ENCODE measurements at regions not wholly inside any gene's neighbourhood (a gene's known extent, or its start where the extent isn't known, plus 50 kb on each side); places are given as distances from the start of the nearest gene placed in this dataset.
"Not testable (repeated sequence)": the region's sequence is repeated elsewhere in the genome, so short reads cannot be mapped to it uniquely, and the experiment has no call there.

DNA sequence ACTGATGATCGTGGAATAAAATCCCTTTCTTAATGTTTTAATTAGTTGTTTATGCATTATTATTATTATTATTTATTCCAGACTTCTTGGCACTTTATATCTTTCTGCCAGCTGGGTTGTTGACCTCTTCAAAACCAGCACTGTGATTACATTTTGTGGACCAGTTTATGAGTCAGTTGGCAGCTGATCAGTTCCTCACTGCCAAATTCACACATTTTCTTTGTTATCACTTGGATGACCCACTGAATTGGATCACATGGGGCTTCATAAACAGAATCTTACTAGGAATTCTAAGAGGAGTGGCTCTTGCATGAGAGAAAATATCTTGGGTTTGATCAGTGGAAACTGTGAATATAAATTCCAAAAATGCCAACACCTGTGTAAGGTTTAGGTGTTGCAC lies 321.8 kb upstream of the SPRED2 start:
- DNase-seq, result no peak
- Histone ChIP-seq H3K36me3 (replicated peaks; ENCODE audit: insufficient read depth, low read length) (no peaks in the 10 kb centered on the region), H3K4me3 (ENCODE audit: low read length) (no peak overlapping the region), H3K9me3 (replicated peaks; ENCODE audit: insufficient read depth, low read length) (no peaks in the 10 kb centered on the region), H3K4me1 (ENCODE audit: low read length) (no peaks in the 10 kb centered on the region), H3F3A (ENCODE audit: insufficient read depth, low read length) (no peaks in the 10 kb centered on the region), H3K9me2 (replicated peaks; ENCODE audit: insufficient read depth, low read length) (no peaks in the 10 kb centered on the region), H3K27me3 (replicated peaks; ENCODE audit: insufficient read depth, low read length) (no peaks in the 10 kb centered on the region), H3K27ac (ENCODE audit: low read length) (no peak overlapping the region), H3K79me2 (ENCODE audit: low read length) (no peaks in the 10 kb centered on the region), H3K4me2 (ENCODE audit: low read depth, low read length) (no peak overlapping the region), H3K9ac (ENCODE audit: low read length) (no peak overlapping the region), H2AFZ (ENCODE audit: low read length) (no peak overlapping the region), H4K20me1 (ENCODE audit: insufficient read depth, low read length) (no peaks in the 10 kb centered on the region)
- TF ChIP-seq, protein P1, sequence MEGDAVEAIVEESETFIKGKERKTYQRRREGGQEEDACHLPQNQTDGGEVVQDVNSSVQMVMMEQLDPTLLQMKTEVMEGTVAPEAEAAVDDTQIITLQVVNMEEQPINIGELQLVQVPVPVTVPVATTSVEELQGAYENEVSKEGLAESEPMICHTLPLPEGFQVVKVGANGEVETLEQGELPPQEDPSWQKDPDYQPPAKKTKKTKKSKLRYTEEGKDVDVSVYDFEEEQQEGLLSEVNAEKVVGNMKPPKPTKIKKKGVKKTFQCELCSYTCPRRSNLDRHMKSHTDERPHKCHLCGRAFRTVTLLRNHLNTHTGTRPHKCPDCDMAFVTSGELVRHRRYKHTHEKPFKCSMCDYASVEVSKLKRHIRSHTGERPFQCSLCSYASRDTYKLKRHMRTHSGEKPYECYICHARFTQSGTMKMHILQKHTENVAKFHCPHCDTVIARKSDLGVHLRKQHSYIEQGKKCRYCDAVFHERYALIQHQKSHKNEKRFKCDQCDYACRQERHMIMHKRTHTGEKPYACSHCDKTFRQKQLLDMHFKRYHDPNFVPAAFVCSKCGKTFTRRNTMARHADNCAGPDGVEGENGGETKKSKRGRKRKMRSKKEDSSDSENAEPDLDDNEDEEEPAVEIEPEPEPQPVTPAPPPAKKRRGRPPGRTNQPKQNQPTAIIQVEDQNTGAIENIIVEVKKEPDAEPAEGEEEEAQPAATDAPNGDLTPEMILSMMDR (IDR thresholded peaks at IDR 0.05; ENCODE audit: low read length), result no peak

DNA sequence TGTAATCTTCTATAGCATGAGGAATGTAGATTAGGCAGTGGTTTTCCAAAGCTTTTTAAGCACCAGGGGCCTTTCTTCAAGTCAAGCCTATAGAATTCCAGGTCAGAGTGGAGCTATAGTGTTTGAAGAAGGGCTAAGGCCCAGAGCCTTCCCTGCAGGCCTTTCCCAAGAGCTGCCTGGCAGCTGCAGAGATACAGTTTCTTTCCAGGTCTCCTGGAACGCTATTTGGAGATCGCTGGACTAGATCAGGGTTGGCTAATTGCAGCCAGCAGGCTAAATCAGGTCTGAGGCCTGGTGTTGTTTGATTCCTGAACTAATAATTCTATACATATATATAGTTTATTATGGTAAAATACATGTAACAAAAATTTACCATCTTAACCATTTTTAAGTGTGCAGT lies 319.0 kb upstream of the SPRED2 start:
- Histone ChIP-seq H3K27ac (ENCODE audit: low read length) (no peak overlapping the region), H3K4me1 (ENCODE audit: low read length) (no peaks in the 10 kb centered on the region), H4K20me1 (ENCODE audit: insufficient read depth, low read length) (no peaks in the 10 kb centered on the region), H3K9me2 (replicated peaks; ENCODE audit: insufficient read depth, low read length) (no peaks in the 10 kb centered on the region), H3F3A (ENCODE audit: insufficient read depth, low read length) (no peaks in the 10 kb centered on the region), H3K4me2 (ENCODE audit: low read depth, low read length) (no peak overlapping the region), H2AFZ (ENCODE audit: low read length) (no peak overlapping the region), H3K9ac (ENCODE audit: low read length) (no peak overlapping the region), H3K27me3 (replicated peaks; ENCODE audit: insufficient read depth, low read length) (no peaks in the 10 kb centered on the region), H3K36me3 (replicated peaks; ENCODE audit: insufficient read depth, low read length) (no peaks in the 10 kb centered on the region), H3K9me3 (replicated peaks; ENCODE audit: insufficient read depth, low read length) (no peaks in the 10 kb centered on the region), H3K79me2 (ENCODE audit: low read length) (no peaks in the 10 kb centered on the region), H3K4me3 (ENCODE audit: low read length) (no peak overlapping the region)
- DNase-seq, result no peak
- TF ChIP-seq, protein P1 (IDR thresholded peaks at IDR 0.05; ENCODE audit: low read length), result no peak
- no peak for TF ChIP-seq EZH2phosphoT487 (IDR thresholded peaks at IDR 0.05; ENCODE audit: low read length)
- TF ChIP-seq EZH2 (optimal IDR thresholded peaks at IDR 0.05; ENCODE audit: low read depth, low read length), result no peak

DNA sequence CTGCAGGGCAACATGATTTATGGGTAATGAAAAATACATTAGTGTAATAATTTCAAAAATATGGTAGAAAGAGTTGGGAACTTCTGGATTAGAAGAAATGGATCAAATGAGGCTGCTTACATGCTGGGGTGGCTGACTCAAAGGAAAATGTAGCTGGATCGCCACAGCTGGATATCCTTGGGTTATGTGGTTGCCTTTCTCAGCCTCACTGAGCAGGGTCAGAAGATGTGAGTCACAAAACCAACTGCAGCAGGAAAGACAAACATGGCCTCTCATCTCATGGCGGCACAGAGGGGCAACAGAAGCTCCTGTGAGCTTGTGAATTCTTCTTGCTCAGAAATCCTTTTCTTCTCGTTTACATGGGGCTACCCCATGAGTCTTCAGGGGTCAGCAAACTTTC lies 317.1 kb upstream of the SPRED2 start:
- H3K27me3 ChIP-seq (replicated peaks; ENCODE audit: insufficient read depth, low read length), result no peaks in the 10 kb centered on the region
- H3K9me2 ChIP-seq (replicated peaks; ENCODE audit: insufficient read depth, low read length), result no peaks in the 10 kb centered on the region
- H3K9me3 ChIP-seq (replicated peaks; ENCODE audit: insufficient read depth, low read length), result no peaks in the 10 kb centered on the region
- no peak overlapping the region for H3K4me3 ChIP-seq (ENCODE audit: low read length)
- no peaks in the 10 kb centered on the region for H3K4me1 ChIP-seq (ENCODE audit: low read length)
- H3K9ac ChIP-seq (ENCODE audit: low read length), result no peak overlapping the region
- TF ChIP-seq EZH2phosphoT487 (IDR thresholded peaks at IDR 0.05; ENCODE audit: low read length) (no peak), EZH2 (optimal IDR thresholded peaks at IDR 0.05; ENCODE audit: low read depth, low read length) (no peak)
- TF ChIP-seq, protein P1 (IDR thresholded peaks at IDR 0.05; ENCODE audit: low read length), result no peak
- H3F3A ChIP-seq (ENCODE audit: insufficient read depth, low read length), result no peaks in the 10 kb centered on the region
- H4K20me1 ChIP-seq (ENCODE audit: insufficient read depth, low read length), result no peaks in the 10 kb centered on the region
- DNase-seq, result no peak
- no peak overlapping the region for H2AFZ ChIP-seq (ENCODE audit: low read length)
- H3K27ac ChIP-seq (ENCODE audit: low read length), result no peak overlapping the region
- no peaks in the 10 kb centered on the region for H3K36me3 ChIP-seq (replicated peaks; ENCODE audit: insufficient read depth, low read length)
- H3K4me2 ChIP-seq (ENCODE audit: low read depth, low read length), result no peak overlapping the region
- no peaks in the 10 kb centered on the region for H3K79me2 ChIP-seq (ENCODE audit: low read length)

DNA sequence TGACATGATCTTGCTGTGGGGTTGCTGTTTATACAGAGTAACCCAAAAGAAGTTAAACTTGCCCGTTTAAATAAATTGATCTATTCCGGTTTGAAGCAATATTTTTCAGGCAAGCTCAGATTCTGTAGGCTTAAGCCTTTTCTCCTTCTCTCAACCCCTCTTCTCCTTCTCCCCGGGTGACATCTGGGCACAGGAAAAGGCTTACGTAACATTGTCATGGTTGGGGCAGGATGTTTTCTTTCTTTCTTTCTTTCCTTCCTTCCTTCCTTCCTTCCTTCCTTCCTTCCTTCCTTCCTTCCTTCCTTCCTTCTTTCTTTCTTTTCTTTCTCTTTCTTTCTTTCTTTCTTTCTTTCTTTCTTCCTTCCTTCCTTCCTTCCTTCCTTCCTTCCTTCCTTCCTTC lies 315.5 kb upstream of the SPRED2 start:
- not testable (repeated sequence) for DNase-seq

More for the DNA sequence above, 315.5 kb upstream of the SPRED2 start:
- H3K27ac ChIP-seq (ENCODE audit: low read length); H3K36me3 ChIP-seq (replicated peaks; ENCODE audit: insufficient read depth, low read length); H3F3A ChIP-seq (ENCODE audit: insufficient read depth, low read length); H3K9me3 ChIP-seq (replicated peaks; ENCODE audit: insufficient read depth, low read length); H3K79me2 ChIP-seq (ENCODE audit: low read length); H3K9ac ChIP-seq (ENCODE audit: low read length); H3K9me2 ChIP-seq (replicated peaks; ENCODE audit: insufficient read depth, low read length); H3K4me1 ChIP-seq (ENCODE audit: low read length); H3K4me3 ChIP-seq (ENCODE audit: low read length); H4K20me1 ChIP-seq (ENCODE audit: insufficient read depth, low read length); H3K4me2 ChIP-seq (ENCODE audit: low read depth, low read length); H3K27me3 ChIP-seq (replicated peaks; ENCODE audit: insufficient read depth, low read length); H2AFZ ChIP-seq (ENCODE audit: low read length): not testable (repeated sequence)
